GM12873 (cell line): ENCODE measurements at regions not wholly inside any gene's neighbourhood (a gene's known extent, or its start where the extent isn't known, plus 50 kb on each side); places are given as distances from the start of the nearest gene placed in this dataset.

Experiments
- CTCF ChIP-seq: IDR thresholded peaks from 2 replicates; pipeline ENCODE4 v1.5.1; 2012; ENCODE audit warnings: low read depth, mild to moderate bottlenecking, moderate library complexity, low read length, control low read depth; ENCODE audit not compliant: insufficient read depth; ENCODE audit errors: missing control alignments

- no peak for TF ChIP-seq CTCF
Measured at GRCh38 chr12:28787151-28787550, 361.9 kb upstream of the FAR2 start.

GRCh38 chr12:28793581-28794151 lies 355.4 kb upstream of the FAR2 start:
- no peak for TF ChIP-seq CTCF

GRCh38 chr12:28794211-28794610 lies 354.9 kb upstream of the FAR2 start:
- no peak for TF ChIP-seq CTCF

GRCh38 chr12:28794786-28795185 lies 354.3 kb upstream of the FAR2 start:
- no peak for TF ChIP-seq CTCF

GRCh38 chr12:28795311-28795710 lies 353.8 kb upstream of the FAR2 start:
- no peak for TF ChIP-seq CTCF

GRCh38 chr12:28799348-28799747 lies 349.7 kb upstream of the FAR2 start:
- no peak for TF ChIP-seq CTCF

- TF ChIP-seq CTCF = no peak
Measured at GRCh38 chr12:28800129-28800528, 348.9 kb upstream of the FAR2 start.
